Suprapubic skin (tissue), 3 donors: ENCODE measurements at regions not wholly inside any gene's neighbourhood (a gene's known extent, or its start where the extent isn't known, plus 50 kb on each side); places are given as distances from the start of the nearest gene placed in this dataset.
"Not testable (repeated sequence)": the region's sequence is repeated elsewhere in the genome, so short reads cannot be mapped to it uniquely, and the experiment has no call there.

Experiments
- EP300 ChIP-seq: sonication (generic); formaldehyde crosslinking; IDR thresholded peaks from one replicate; pipeline ENCODE4 v1.6.1; 2017; ENCODE audit warnings: antibody characterized with exemption
- POLR2A ChIP-seq, 2 donors: fragments of 450-650 bp; IDR thresholded peaks; one replicate each; pipeline ENCODE4 v1.6.1; 2017; ENCODE audit warnings: antibody characterized with exemption in 2 of 2, mild to moderate bottlenecking in 2 of 2, moderate library complexity in 2 of 2
- TF ChIP-seq, protein P1 (sequence below), 2 donors: fragments of 200-600 bp in 1 of 2; fragments of 450-650 bp in 1 of 2; sonication (generic) in 1 of 2; IDR thresholded peaks; one replicate each; pipeline ENCODE4 v1.5.1; 2016 to 2019; ENCODE audit warnings: antibody characterized with exemption in 2 of 2, mild to moderate bottlenecking in 1 of 2, moderate library complexity in 1 of 2

DNA sequence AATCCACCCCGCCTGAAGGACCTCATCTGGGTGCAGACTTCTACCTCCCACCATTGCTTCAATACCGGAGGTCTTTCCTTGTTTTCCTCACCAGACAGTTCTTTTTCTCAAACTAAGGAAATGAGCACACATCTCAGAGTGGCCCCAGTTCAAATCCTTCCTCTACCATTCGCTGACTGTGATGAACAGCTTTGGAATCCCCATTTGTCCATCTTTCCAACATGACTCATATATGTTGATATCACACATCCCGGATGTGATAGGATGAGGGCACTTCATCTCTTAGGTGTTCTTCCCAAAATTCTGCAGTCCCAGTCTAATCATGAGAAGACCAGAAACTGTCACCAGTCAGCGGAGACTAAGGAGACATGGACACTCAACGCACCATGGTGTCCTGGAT is 67.9 kb upstream of the SMURF2 start:
- TF ChIP-seq, protein P1, sequence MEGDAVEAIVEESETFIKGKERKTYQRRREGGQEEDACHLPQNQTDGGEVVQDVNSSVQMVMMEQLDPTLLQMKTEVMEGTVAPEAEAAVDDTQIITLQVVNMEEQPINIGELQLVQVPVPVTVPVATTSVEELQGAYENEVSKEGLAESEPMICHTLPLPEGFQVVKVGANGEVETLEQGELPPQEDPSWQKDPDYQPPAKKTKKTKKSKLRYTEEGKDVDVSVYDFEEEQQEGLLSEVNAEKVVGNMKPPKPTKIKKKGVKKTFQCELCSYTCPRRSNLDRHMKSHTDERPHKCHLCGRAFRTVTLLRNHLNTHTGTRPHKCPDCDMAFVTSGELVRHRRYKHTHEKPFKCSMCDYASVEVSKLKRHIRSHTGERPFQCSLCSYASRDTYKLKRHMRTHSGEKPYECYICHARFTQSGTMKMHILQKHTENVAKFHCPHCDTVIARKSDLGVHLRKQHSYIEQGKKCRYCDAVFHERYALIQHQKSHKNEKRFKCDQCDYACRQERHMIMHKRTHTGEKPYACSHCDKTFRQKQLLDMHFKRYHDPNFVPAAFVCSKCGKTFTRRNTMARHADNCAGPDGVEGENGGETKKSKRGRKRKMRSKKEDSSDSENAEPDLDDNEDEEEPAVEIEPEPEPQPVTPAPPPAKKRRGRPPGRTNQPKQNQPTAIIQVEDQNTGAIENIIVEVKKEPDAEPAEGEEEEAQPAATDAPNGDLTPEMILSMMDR (IDR thresholded peaks at IDR 0.05): not testable (repeated sequence)
- TF ChIP-seq EP300; POLR2A (IDR thresholded peaks at IDR 0.05): not testable (repeated sequence)
